Lower leg skin (tissue), 3 donors: ENCODE measurements at regions not wholly inside any gene's neighbourhood (a gene's known extent, or its start where the extent isn't known, plus 50 kb on each side); places are given as distances from the start of the nearest gene placed in this dataset.

ENCODE experiments used
- POLR2A ChIP-seq, 2 donors: fragments of 450-650 bp; IDR thresholded peaks; one replicate each; pipeline ENCODE4 v1.6.1; 2016 to 2017; ENCODE audit warnings: antibody characterized with exemption in 2 of 2, mild to moderate bottlenecking in 1 of 2, moderate library complexity in 1 of 2
- TF ChIP-seq, protein P1 (sequence below), 3 donors: fragments of 450-650 bp; IDR thresholded peaks; one replicate each; pipeline ENCODE4 v1.5.1; 2016; ENCODE audit warnings: antibody characterized with exemption in 3 of 3, mild to moderate bottlenecking in 3 of 3, moderate library complexity in 2 of 3

DNA sequence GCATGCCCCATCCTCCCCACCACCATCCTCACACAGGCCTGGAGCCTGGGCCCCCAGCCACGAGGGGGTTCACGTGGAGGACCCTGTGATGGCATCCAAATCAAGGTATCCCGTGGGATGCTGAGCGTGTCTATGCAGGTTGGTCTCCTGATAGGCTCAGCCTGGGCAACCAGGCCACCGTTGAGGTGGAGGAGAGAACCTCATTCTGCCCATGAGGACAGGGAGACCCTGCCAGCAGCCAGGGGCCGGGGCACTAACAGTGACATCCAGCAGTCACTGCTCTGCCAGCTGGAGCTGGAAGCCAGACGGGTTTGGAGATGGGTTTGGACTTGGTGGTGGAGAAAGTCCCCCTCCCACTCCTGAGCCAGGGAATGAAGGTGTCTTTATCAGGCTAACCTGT, 582.8 kb downstream of the MATN1 start:
- TF ChIP-seq, protein P1, sequence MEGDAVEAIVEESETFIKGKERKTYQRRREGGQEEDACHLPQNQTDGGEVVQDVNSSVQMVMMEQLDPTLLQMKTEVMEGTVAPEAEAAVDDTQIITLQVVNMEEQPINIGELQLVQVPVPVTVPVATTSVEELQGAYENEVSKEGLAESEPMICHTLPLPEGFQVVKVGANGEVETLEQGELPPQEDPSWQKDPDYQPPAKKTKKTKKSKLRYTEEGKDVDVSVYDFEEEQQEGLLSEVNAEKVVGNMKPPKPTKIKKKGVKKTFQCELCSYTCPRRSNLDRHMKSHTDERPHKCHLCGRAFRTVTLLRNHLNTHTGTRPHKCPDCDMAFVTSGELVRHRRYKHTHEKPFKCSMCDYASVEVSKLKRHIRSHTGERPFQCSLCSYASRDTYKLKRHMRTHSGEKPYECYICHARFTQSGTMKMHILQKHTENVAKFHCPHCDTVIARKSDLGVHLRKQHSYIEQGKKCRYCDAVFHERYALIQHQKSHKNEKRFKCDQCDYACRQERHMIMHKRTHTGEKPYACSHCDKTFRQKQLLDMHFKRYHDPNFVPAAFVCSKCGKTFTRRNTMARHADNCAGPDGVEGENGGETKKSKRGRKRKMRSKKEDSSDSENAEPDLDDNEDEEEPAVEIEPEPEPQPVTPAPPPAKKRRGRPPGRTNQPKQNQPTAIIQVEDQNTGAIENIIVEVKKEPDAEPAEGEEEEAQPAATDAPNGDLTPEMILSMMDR (IDR thresholded peaks at IDR 0.05) = no peak
- no peak for TF ChIP-seq POLR2A (IDR thresholded peaks at IDR 0.05)
